WI38 (cell line): ENCODE measurements at regions not wholly inside any gene's neighbourhood (a gene's known extent, or its start where the extent isn't known, plus 50 kb on each side); places are given as distances from the start of the nearest gene placed in this dataset.

ENCODE experiments used
- H3K4me3 ChIP-seq: 2 replicates; pipeline ENCODE4 v1.5.1; 2011; ENCODE audit warnings: low read depth, mild to moderate bottlenecking, control low read depth, low read length
- TF ChIP-seq, protein P1 (sequence below): IDR thresholded peaks from 2 replicates; pipeline ENCODE4 v1.5.1; 2012; ENCODE audit warnings: low read depth, mild to moderate bottlenecking, control low read depth, low read length

DNA sequence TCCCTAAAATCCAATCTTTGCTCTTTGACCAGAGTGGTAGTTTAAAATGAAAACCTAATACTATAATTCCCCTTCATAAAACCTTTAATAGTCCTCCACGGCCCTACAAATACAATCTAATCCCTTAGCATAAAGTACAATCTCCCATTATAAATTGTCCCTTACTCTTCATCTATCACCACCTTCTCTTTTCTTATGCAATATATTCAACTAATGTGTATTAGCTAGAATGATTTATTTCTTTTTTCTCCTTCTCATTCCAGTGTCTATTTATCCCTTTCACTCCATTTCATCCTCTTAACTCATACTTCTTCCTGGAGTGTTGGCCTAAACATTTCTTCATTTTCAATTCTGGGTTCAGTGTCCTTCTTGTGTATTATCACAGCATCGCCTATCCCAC lies 872.1 kb upstream of the PCDH20 start:
- H3K4me3 ChIP-seq, result no peak overlapping the region
- TF ChIP-seq, protein P1, sequence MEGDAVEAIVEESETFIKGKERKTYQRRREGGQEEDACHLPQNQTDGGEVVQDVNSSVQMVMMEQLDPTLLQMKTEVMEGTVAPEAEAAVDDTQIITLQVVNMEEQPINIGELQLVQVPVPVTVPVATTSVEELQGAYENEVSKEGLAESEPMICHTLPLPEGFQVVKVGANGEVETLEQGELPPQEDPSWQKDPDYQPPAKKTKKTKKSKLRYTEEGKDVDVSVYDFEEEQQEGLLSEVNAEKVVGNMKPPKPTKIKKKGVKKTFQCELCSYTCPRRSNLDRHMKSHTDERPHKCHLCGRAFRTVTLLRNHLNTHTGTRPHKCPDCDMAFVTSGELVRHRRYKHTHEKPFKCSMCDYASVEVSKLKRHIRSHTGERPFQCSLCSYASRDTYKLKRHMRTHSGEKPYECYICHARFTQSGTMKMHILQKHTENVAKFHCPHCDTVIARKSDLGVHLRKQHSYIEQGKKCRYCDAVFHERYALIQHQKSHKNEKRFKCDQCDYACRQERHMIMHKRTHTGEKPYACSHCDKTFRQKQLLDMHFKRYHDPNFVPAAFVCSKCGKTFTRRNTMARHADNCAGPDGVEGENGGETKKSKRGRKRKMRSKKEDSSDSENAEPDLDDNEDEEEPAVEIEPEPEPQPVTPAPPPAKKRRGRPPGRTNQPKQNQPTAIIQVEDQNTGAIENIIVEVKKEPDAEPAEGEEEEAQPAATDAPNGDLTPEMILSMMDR, result no peak

DNA sequence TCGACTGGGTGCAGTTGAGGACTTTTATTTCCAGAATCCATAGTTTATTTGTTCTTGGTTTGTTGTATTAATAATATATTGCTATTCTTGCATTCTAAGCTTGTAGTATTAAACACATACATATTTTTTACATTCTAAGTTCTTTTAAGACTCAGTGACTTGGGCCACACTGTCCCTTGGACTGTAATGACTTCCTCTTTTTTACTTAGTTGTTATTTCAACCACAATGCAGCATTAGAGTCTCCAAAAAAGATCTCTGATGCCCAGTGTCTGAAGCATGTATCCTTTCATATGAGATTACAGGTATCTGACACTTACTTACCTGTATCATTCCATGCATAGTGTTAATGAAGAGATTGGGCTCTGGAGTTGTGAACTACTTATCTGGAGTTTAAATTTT lies 864.9 kb upstream of the PCDH20 start:
- H3K4me3 ChIP-seq, result no peak overlapping the region
- TF ChIP-seq, protein P1, result no peak

DNA sequence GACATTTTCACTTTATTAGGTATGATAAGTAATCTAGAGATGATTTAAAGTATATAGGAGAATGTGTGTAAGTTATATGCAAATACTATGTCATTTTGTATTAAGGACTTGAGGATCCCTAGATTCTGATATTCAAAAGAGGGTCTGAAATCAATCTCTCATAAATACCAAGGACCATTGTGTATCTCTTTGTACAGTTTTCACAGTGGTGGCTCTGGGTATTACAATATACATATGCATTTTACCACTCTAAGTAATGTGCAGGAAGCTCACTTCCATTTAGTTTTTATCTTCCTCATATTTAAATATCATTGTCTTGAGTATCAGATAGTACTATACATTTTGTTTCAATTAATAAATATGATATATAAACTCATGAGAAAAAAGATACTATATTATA lies 862.6 kb upstream of the PCDH20 start:
- H3K4me3 ChIP-seq, result no peak overlapping the region
- TF ChIP-seq, protein P1, result no peak

DNA sequence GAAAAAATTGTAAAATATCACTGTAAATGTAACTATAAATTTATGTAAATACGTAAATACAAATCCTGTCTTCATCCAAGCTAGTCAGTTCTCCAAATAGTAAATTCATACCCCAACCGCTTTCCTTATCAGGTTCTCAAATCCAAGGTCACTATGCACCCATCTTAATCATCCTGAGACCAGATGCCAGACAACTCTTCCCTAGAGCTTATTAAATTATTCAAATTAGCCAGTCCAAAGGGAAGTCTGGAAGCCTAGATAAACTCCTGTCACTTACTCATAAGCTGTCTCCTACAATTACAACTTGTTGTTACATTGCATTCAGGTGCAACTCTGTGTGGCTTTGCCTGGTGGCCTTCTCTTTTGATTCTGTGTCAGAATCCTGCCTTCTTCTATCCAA lies 836.1 kb upstream of the PCDH20 start:
- no peak overlapping the region for H3K4me3 ChIP-seq
- TF ChIP-seq, protein P1, result no peak

DNA sequence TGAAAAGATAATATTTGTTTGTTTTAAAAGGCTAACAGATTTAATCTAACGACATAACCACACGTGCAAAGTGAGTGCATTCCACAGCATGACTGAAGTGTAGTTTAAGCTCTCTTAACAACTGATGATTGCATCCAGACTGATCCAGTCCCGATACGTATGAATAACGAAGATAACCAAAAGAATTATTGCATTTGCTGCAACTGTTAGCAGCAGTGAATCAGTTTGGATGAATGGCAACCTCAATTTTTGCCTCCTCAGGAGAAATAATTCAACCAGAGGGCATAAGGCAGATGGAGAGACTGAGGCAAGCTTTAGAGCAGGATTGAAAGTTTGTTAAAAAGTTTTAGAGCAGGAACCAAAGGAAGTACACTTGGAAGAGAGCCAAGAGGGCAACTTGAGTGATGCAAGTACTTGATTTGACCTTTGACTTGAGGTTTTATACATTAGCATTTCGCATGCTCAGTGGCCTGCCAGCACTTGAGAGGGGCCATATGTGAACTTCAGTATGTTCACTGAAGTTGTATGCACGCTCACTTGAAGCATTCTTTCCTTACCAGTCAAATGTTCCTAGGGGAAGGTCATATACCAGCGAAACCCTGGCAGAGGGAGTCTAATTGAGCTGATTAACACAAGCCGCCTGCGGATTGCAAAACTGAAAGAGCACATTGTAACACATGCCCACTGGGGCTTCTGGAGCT lies 835.0 kb upstream of the PCDH20 start:
- no peak overlapping the region for H3K4me3 ChIP-seq
- TF ChIP-seq, protein P1, result no peak

DNA sequence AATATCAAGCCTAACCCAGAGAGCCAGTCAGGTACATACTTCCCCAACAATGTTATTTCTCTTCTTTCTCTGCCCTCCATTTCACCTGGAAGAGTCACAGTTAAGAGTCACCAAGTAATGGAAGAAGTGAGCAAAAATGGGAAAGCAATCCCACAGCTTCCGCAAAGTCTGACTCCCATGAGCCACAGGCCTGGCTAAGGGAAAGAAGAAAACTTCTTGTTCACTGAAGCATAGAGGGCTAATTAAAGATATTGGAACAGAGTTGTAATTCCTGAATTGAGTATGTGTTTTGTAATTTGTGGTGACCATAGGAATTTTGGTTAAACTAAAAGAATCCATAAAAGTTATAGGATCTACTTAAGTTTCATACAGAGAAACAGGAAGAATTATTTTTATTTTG lies 830.9 kb upstream of the PCDH20 start:
- H3K4me3 ChIP-seq, result no peak overlapping the region
- TF ChIP-seq, protein P1, result no peak

DNA sequence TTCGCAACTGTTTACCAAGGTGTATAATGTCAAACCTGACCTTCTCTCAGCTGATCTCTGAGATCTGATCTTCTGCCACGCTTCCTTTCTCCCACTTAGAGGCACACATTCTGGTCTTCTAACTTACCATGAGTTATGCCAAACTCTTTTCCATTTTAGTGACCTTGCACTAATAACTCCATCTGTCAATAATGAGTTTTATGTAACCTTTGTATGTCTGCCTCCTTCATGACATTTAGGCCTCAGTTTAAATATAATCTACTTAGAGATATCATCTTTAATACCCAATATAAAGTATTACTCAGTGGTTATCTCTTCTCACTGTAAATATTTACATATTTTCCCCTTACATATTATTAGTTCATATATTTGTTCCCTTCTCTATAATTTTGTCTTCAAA lies 827.5 kb upstream of the PCDH20 start:
- no peak overlapping the region for H3K4me3 ChIP-seq
- TF ChIP-seq, protein P1, result no peak
